Stomach (tissue), 8 donors: ENCODE measurements at regions not wholly inside any gene's neighbourhood (a gene's known extent, or its start where the extent isn't known, plus 50 kb on each side); places are given as distances from the start of the nearest gene placed in this dataset.

Experiments used
- DNase-seq, 2 donors: peaks; one replicate each; pipeline versions ENCODE4 v3.0.0 to v3.0.0-alpha.2; 2013 to 2019
- H3K27ac ChIP-seq, 5 donors: fragments of 200-600 bp in 4 of 5; sonication (generic) in 4 of 5; one replicate each; pipeline ENCODE4 v1.5.1; 2013 to 2019; ENCODE audit warnings: mild to moderate bottlenecking in 1 of 5, moderate library complexity in 1 of 5
- H3K27me3 ChIP-seq, 3 donors: fragments of 200-600 bp; sonication (generic); one replicate each; pipeline ENCODE4 v1.5.1; 2017 to 2019; ENCODE audit warnings: mixed run types in 1 of 3
- H3K36me3 ChIP-seq, 4 donors: fragments of 200-600 bp; sonication (generic); 1 replicate in 3 of 4; 2 replicates in 1 of 4; pipeline ENCODE4 v1.5.1; 2016 to 2019
- H3K4me1 ChIP-seq, 4 donors: fragments of 200-600 bp; sonication (generic); one replicate each; pipeline ENCODE4 v1.5.1; 2016 to 2019
- H3K4me3 ChIP-seq, 4 donors: fragments of 200-600 bp; sonication (generic) in 3 of 4; one replicate each; pipeline ENCODE4 v1.5.1; 2016 to 2019; ENCODE audit warnings: mild to moderate bottlenecking in 1 of 4
- H3K9me3 ChIP-seq, 4 donors: fragments of 200-600 bp; sonication (generic); one replicate each; pipeline ENCODE4 v1.5.1; 2016 to 2019
- CTCF ChIP-seq, 7 experiments: fragments of 450-650 bp in 4 of 7; fragments of 200-600 bp in 3 of 7; sonication (generic) in 3 of 7; IDR thresholded peaks; one replicate each; pipeline ENCODE4 v1.5.1; 2016 to 2019; ENCODE audit warnings: antibody characterized with exemption in 7 of 7, control low read depth in 2 of 7, mild to moderate bottlenecking in 1 of 7
- EP300 ChIP-seq: sonication (generic); formaldehyde crosslinking; IDR thresholded peaks from one replicate; pipeline ENCODE4 v1.6.1; 2017; ENCODE audit warnings: antibody characterized with exemption
- POLR2A ChIP-seq, 4 donors: fragments of 450-650 bp; IDR thresholded peaks; one replicate each; pipeline ENCODE4 v1.6.1; 2016; ENCODE audit warnings: antibody characterized with exemption in 4 of 4, control low read depth in 2 of 4, mild to moderate bottlenecking in 1 of 4, moderate library complexity in 1 of 4
- POLR2AphosphoS5 ChIP-seq, 3 donors: sonication (generic); formaldehyde crosslinking; IDR thresholded peaks; one replicate each; pipeline ENCODE4 v1.6.1; 2016; ENCODE audit warnings: antibody characterized with exemption in 3 of 3
- WGBS, 5 donors: extraction: QIAGEN DNeasy Blood & Tissue Kit in 3 of 5; methylation state at CpG; one replicate each; pipeline versions ENCODE4 v1.1.5 to v1.1.7; 2013 to 2018; 5-methylcytosine and 5-hydroxymethylcytosine counted together
- intact Hi-C: fragments of 100-400 bp; cut with DNase I; formaldehyde crosslinking; loops from one replicate; pipeline ENCODE4 v1.15.1; 2023; ENCODE audit warnings: low total_unique reads
- donor health status: healthy with polysubstance abuse.
- donor health status: Bipolar disorder and iron deficiency.
- donor health status: healthy.

GRCh38 chr20:11328839-11329238 lies 588.9 kb upstream of the BTBD3 start:
- Histone ChIP-seq H3K27ac (no peak overlapping the region), H3K27me3 (no peaks in the 10 kb centered on the region), H3K4me1 (no peaks in the 10 kb centered on the region), H3K9me3 (no peaks in the 10 kb centered on the region), H3K4me3 (no peak overlapping the region), H3K36me3 (no peaks in the 10 kb centered on the region)
- no peak for TF ChIP-seq POLR2AphosphoS5 (IDR thresholded peaks at IDR 0.05)
- no peak for TF ChIP-seq POLR2A (IDR thresholded peaks at IDR 0.05)
- no peak for TF ChIP-seq EP300
- no peak for TF ChIP-seq CTCF (IDR thresholded peaks at IDR 0.05)
- intact Hi-C loops, result no loop called here
- 64 to 72% (median 66%) methylated on average over 8 of the region's 8 CpGs for WGBS, 5 donors
- DNase-seq, result no peak

- TF ChIP-seq POLR2A (IDR thresholded peaks at IDR 0.05), result no peak
- TF ChIP-seq CTCF (IDR thresholded peaks at IDR 0.05), result no peak
- no peak for TF ChIP-seq EP300
- no peak for TF ChIP-seq POLR2AphosphoS5 (IDR thresholded peaks at IDR 0.05)
- intact Hi-C loops, result no loop called here
- no peak overlapping the region for H3K27ac ChIP-seq
- DNase-seq, result no peak
- H3K4me1 ChIP-seq, result no peaks in the 10 kb centered on the region
- no peak overlapping the region for H3K4me3 ChIP-seq
- H3K36me3 ChIP-seq, result no peaks in the 10 kb centered on the region
- no peaks in the 10 kb centered on the region for H3K9me3 ChIP-seq
- WGBS, 5 donors, result 86 to 98% (median 92%) methylated on average over 1 of the region's 1 CpG
- no peaks in the 10 kb centered on the region for H3K27me3 ChIP-seq
Observed at GRCh38 chr20:11329271-11329670, 588.4 kb upstream of the BTBD3 start.

GRCh38 chr20:11331096-11331495 lies 586.6 kb upstream of the BTBD3 start:
- no peak overlapping the region for H3K27ac ChIP-seq
- no peaks in the 10 kb centered on the region for H3K4me1 ChIP-seq
- no peaks in the 10 kb centered on the region for H3K27me3 ChIP-seq
- intact Hi-C loops, result no loop called here
- TF ChIP-seq POLR2A (IDR thresholded peaks at IDR 0.05), result no peak
- no peak for TF ChIP-seq EP300
- no peak for TF ChIP-seq POLR2AphosphoS5 (IDR thresholded peaks at IDR 0.05)
- H3K36me3 ChIP-seq, result no peaks in the 10 kb centered on the region
- no peaks in the 10 kb centered on the region for H3K9me3 ChIP-seq
- no peak for DNase-seq
- 63 to 94% (median 91%) methylated on average over 2 of the region's 2 CpGs for WGBS, 5 donors
- H3K4me3 ChIP-seq, result no peak overlapping the region

- no peak for DNase-seq
- TF ChIP-seq POLR2A (IDR thresholded peaks at IDR 0.05), result no peak
- no peak for TF ChIP-seq EP300
- TF ChIP-seq POLR2AphosphoS5 (IDR thresholded peaks at IDR 0.05), result no peak
- no peak for TF ChIP-seq CTCF (IDR thresholded peaks at IDR 0.05)
- H3K27me3 ChIP-seq, result no peaks in the 10 kb centered on the region
- no peaks in the 10 kb centered on the region for H3K9me3 ChIP-seq
- H3K4me1 ChIP-seq, result no peaks in the 10 kb centered on the region
- H3K4me3 ChIP-seq, result no peak overlapping the region
- H3K36me3 ChIP-seq, result no peaks in the 10 kb centered on the region
- intact Hi-C loops, result no loop called here
- no peak overlapping the region for H3K27ac ChIP-seq
Observed at GRCh38 chr20:11332381-11332780, 585.3 kb upstream of the BTBD3 start.

- no peak overlapping the region for H3K4me3 ChIP-seq
- H3K4me1 ChIP-seq, result no peaks in the 10 kb centered on the region
- H3K27me3 ChIP-seq, result no peaks in the 10 kb centered on the region
- no peaks in the 10 kb centered on the region for H3K9me3 ChIP-seq
- intact Hi-C loops, result no loop called here
- no peak for TF ChIP-seq EP300
- no peak for TF ChIP-seq POLR2A (IDR thresholded peaks at IDR 0.05)
- TF ChIP-seq CTCF (IDR thresholded peaks at IDR 0.05), result no peak
- no peak for TF ChIP-seq POLR2AphosphoS5 (IDR thresholded peaks at IDR 0.05)
- H3K27ac ChIP-seq, result no peak overlapping the region
- DNase-seq, result no peak
- no peaks in the 10 kb centered on the region for H3K36me3 ChIP-seq
Observed at GRCh38 chr20:11333634-11334033, 584.1 kb upstream of the BTBD3 start.
